WTC11 (cell line): ENCODE measurements at regions not wholly inside any gene's neighbourhood (a gene's known extent, or its start where the extent isn't known, plus 50 kb on each side); places are given as distances from the start of the nearest gene placed in this dataset.

Experiments used
- ATAC-seq: fragments of 200-7000 bp; cut with Tn5 transposase; 2 replicates; pipeline ENCODE4 v1.10.0; 2021; ENCODE audit warnings: mild to moderate bottlenecking, moderate library complexity
- CTCF ChIA-PET: fragments of 300-600 bp; sonication (Branson Sonifier 250); formaldehyde crosslinking; loops from one replicate; lab custom pipeline; 2021; ENCODE audit warnings: antibody characterized with exemption; lab: Charles Lee
- POLR2A ChIA-PET: fragments of 350-600 bp; sonication (Branson Sonifier 250); formaldehyde crosslinking; loops from one replicate; lab custom pipeline; 2021; ENCODE audit warnings: antibody characterized with exemption; lab: Charles Lee
- DNase-seq: peaks from one replicate; pipeline ENCODE4 v3.0.0; 2021; ENCODE audit warnings: low spot score
- H3K27ac Mint-ChIP-seq: 2 replicates; pipeline ENCODE4 v1.8.0; 2021; ENCODE audit warnings: mixed read lengths
- H3K27me3 Mint-ChIP-seq: 2 replicates; pipeline ENCODE4 v1.8.0; 2021; ENCODE audit warnings: low read depth, mild to moderate bottlenecking, moderate library complexity, mixed read lengths
- H3K36me3 Mint-ChIP-seq: 2 replicates; pipeline ENCODE4 v1.8.0; 2021; ENCODE audit warnings: mixed read lengths
- H3K4me1 Mint-ChIP-seq: 2 replicates; pipeline ENCODE4 v1.8.0; 2022; ENCODE audit warnings: mixed read lengths
- H3K4me3 Mint-ChIP-seq: 2 replicates; pipeline ENCODE4 v1.8.0; 2021; ENCODE audit warnings: mild to moderate bottlenecking, moderate library complexity, mixed read lengths
- H3K9me3 Mint-ChIP-seq: 2 replicates; pipeline ENCODE4 v1.8.0; 2021; ENCODE audit warnings: mixed read lengths
- ATF2 ChIP-seq: sonication (generic); formaldehyde crosslinking; IDR thresholded peaks from 2 replicates; pipeline ENCODE4 v1.8.1; 2022; ENCODE audit warnings: low read depth, missing genetic modification reagents, borderline replicate concordance
- ATF6 ChIP-seq: sonication (generic); formaldehyde crosslinking; IDR thresholded peaks from 2 replicates; pipeline ENCODE4 v1.8.1; 2023; ENCODE audit warnings: mild to moderate bottlenecking, missing genetic modification reagents
- CREB1 ChIP-seq: sonication (generic); formaldehyde crosslinking; IDR thresholded peaks from 2 replicates; pipeline ENCODE4 v1.8.0; 2023; ENCODE audit warnings: mild to moderate bottlenecking, missing genetic modification reagents
- E2F4 ChIP-seq: sonication (generic); formaldehyde crosslinking; IDR thresholded peaks from 2 replicates; pipeline ENCODE4 v1.8.1; 2022; ENCODE audit warnings: low read depth, mild to moderate bottlenecking, moderate library complexity, missing genetic modification reagents, borderline replicate concordance
- ESRRA ChIP-seq: sonication (generic); formaldehyde crosslinking; IDR thresholded peaks from 2 replicates; pipeline ENCODE4 v1.8.1; 2022; ENCODE audit warnings: mild to moderate bottlenecking, missing genetic modification reagents, borderline replicate concordance
- ETV6 ChIP-seq: sonication (generic); formaldehyde crosslinking; IDR thresholded peaks from 2 replicates; pipeline ENCODE4 v1.8.1; 2022; ENCODE audit warnings: mild to moderate bottlenecking, missing genetic modification reagents
- FOXK1 ChIP-seq: sonication (generic); formaldehyde crosslinking; IDR thresholded peaks from 2 replicates; pipeline ENCODE4 v1.8.0; 2022; ENCODE audit warnings: mild to moderate bottlenecking, moderate library complexity, missing genetic modification reagents
- FOXP4 ChIP-seq: sonication (generic); formaldehyde crosslinking; IDR thresholded peaks from 2 replicates; pipeline ENCODE4 v1.8.0; 2022; ENCODE audit warnings: mild to moderate bottlenecking, missing genetic modification reagents
- GABPB1 ChIP-seq: sonication (generic); formaldehyde crosslinking; IDR thresholded peaks from 2 replicates; pipeline ENCODE4 v1.8.1; 2023; ENCODE audit warnings: mild to moderate bottlenecking, missing genetic modification reagents
- JUN ChIP-seq: sonication (generic); formaldehyde crosslinking; IDR thresholded peaks from 2 replicates; pipeline ENCODE4 v1.8.0; 2023; ENCODE audit warnings: mild to moderate bottlenecking, missing genetic modification reagents
- MXD4 ChIP-seq: fragments of 250-450 bp; sonication (Bioruptor Pico); IDR thresholded peaks from 2 replicates; pipeline ENCODE4 v1.8.0; 2021; ENCODE audit warnings: mild to moderate bottlenecking, moderate library complexity, borderline replicate concordance
- MYBL2 ChIP-seq: sonication (generic); formaldehyde crosslinking; IDR thresholded peaks from 2 replicates; pipeline ENCODE4 v1.8.1; 2023; ENCODE audit warnings: mild to moderate bottlenecking, moderate library complexity, missing genetic modification reagents
- NFATC4 ChIP-seq: fragments of 250-450 bp; sonication (Bioruptor Pico); IDR thresholded peaks from 2 replicates; pipeline ENCODE4 v1.9.0; 2021; ENCODE audit warnings: mild to moderate bottlenecking
- NR2C2 ChIP-seq: sonication (generic); formaldehyde crosslinking; IDR thresholded peaks from 2 replicates; pipeline ENCODE4 v1.8.0; 2022; ENCODE audit warnings: mild to moderate bottlenecking, missing genetic modification reagents
- OVOL2 ChIP-seq: fragments of 250-450 bp; sonication (Bioruptor Pico); IDR thresholded peaks from 2 replicates; pipeline ENCODE4 v1.9.0; 2021; ENCODE audit warnings: mild to moderate bottlenecking, borderline replicate concordance
- PRRX2 ChIP-seq: fragments of 250-450 bp; sonication (Bioruptor Pico); IDR thresholded peaks from 2 replicates; pipeline ENCODE4 v1.8.0; 2021; ENCODE audit warnings: mild to moderate bottlenecking
- SMAD3 ChIP-seq: sonication (generic); formaldehyde crosslinking; IDR thresholded peaks from 2 replicates; pipeline ENCODE4 v1.8.0; 2022; ENCODE audit warnings: missing genetic modification reagents, mild to moderate bottlenecking, borderline replicate concordance
- TCF7 ChIP-seq: sonication (generic); formaldehyde crosslinking; IDR thresholded peaks from 2 replicates; pipeline ENCODE4 v1.8.0; 2022; ENCODE audit warnings: mild to moderate bottlenecking, low read depth, missing genetic modification reagents, moderate library complexity
- TEAD4 ChIP-seq: sonication (generic); formaldehyde crosslinking; IDR thresholded peaks from 2 replicates; pipeline ENCODE4 v1.8.0; 2022; ENCODE audit warnings: mild to moderate bottlenecking, missing genetic modification reagents
- ZBTB21 ChIP-seq: sonication (generic); formaldehyde crosslinking; IDR thresholded peaks from 2 replicates; pipeline ENCODE4 v1.8.1; 2023; ENCODE audit warnings: mild to moderate bottlenecking, missing genetic modification reagents, borderline replicate concordance
- ZMAT4 ChIP-seq: fragments of 250-450 bp; sonication (Bioruptor Pico); IDR thresholded peaks from 2 replicates; pipeline ENCODE4 v1.9.0; 2021; ENCODE audit warnings: mild to moderate bottlenecking
- ZNF121 ChIP-seq: sonication (generic); formaldehyde crosslinking; IDR thresholded peaks from 2 replicates; pipeline ENCODE4 v1.8.0; 2023; ENCODE audit warnings: missing genetic modification reagents
- ZNF317 ChIP-seq: sonication (generic); formaldehyde crosslinking; IDR thresholded peaks from 2 replicates; pipeline ENCODE4 v1.8.1; 2023; ENCODE audit warnings: low read depth, mild to moderate bottlenecking, moderate library complexity, missing genetic modification reagents, borderline replicate concordance

- H3K9me3 Mint-ChIP-seq, result 0 out of 2 replicates have a peak, but pooled peaks cover 3% of the 10 kb centered on the region
- no peak overlapping the region for H3K4me3 Mint-ChIP-seq
- no peaks in the 10 kb centered on the region for H3K36me3 Mint-ChIP-seq
- DNase-seq (no peak), ATAC-seq (no peak)
- ChIA-PET CTCF (interaction anchor here (1.2 kb wide), 1 partner anchor 227 kb away, joined by 3 read pairs; no protein-coding TSS in a partner anchor), POLR2A (interaction anchor here (0.6 kb wide), 1 partner anchor 51 kb away, joined by 3 read pairs; no protein-coding TSS in a partner anchor)
- TF ChIP-seq SMAD3 (CRISPR knock-in tag) (no peak), ZBTB21 (no peak), FOXP4 (CRISPR knock-in tag) (no peak), MXD4 (CRISPR knock-in tag) (no peak), PRRX2 (no peak), ZNF317 (CRISPR knock-in tag) (no peak), ZNF121 (CRISPR knock-in tag) (no peak), NFATC4 (CRISPR knock-in tag) (no peak), ZMAT4 (CRISPR knock-in tag) (no peak), GABPB1 (CRISPR knock-in tag) (no peak), ETV6 (CRISPR knock-in tag) (no peak), FOXK1 (CRISPR knock-in tag) (no peak), JUN (no peak), E2F4 (no peak), ATF2 (CRISPR knock-in tag) (no peak), MYBL2 (CRISPR knock-in tag) (no peak)
- H3K4me1 Mint-ChIP-seq, result peaks cover 16% of the 10 kb centered on the region
- H3K27ac Mint-ChIP-seq, result no peak overlapping the region
- peaks cover under 1% of the 10 kb centered on the region; the same call in 1 of the 2 replicates for H3K27me3 Mint-ChIP-seq
These were observed 572.8 kb downstream of the REEP3 start for GRCh38 chr10:64093946-64094535.

GRCh38 chr10:64096941-64097340, 575.7 kb downstream of the REEP3 start:
- ChIA-PET CTCF (no interaction called here), POLR2A (no interaction called here)
- ATAC-seq (no peak), DNase-seq (no peak)
- no peak overlapping the region for H3K4me3 Mint-ChIP-seq
- no peak overlapping the region for H3K27ac Mint-ChIP-seq
- 0 out of 2 replicates have a peak, but pooled peaks cover 3% of the 10 kb centered on the region for H3K9me3 Mint-ChIP-seq
- H3K4me1 Mint-ChIP-seq, result peaks cover 7% of the 10 kb centered on the region
- TF ChIP-seq TEAD4 (CRISPR knock-in tag), result no peak
- no peak for TF ChIP-seq TCF7 (CRISPR knock-in tag)
- no peak for TF ChIP-seq ZMAT4 (CRISPR knock-in tag)
- TF ChIP-seq OVOL2, result no peak
- TF ChIP-seq CREB1, result no peak
- TF ChIP-seq NR2C2 (CRISPR knock-in tag), result no peak
- TF ChIP-seq ATF6 (CRISPR knock-in tag), result no peak
- no peak for TF ChIP-seq ESRRA (CRISPR knock-in tag)
- no peaks in the 10 kb centered on the region for H3K36me3 Mint-ChIP-seq
- 0 out of 2 replicates have a peak, but pooled peaks cover 2% of the 10 kb centered on the region for H3K27me3 Mint-ChIP-seq
